Testis (tissue), 2 donors: ENCODE measurements at regions not wholly inside any gene's neighbourhood (a gene's known extent, or its start where the extent isn't known, plus 50 kb on each side); places are given as distances from the start of the nearest gene placed in this dataset.

ENCODE experiments used
- DNase-seq: peaks from one replicate; pipeline ENCODE4 v3.0.0-alpha.2; 2019
- H3K27ac ChIP-seq, 2 donors: fragments of 200-600 bp; sonication (generic); one replicate each; pipeline ENCODE4 v1.5.1; 2019
- H3K27me3 ChIP-seq: fragments of 200-600 bp; sonication (generic); one replicate; pipeline ENCODE4 v1.5.1; 2019
- H3K36me3 ChIP-seq: fragments of 200-600 bp; sonication (generic); one replicate; pipeline ENCODE4 v1.5.1; 2017; ENCODE audit warnings: low read depth; ENCODE audit errors: missing control alignments
- H3K4me1 ChIP-seq: fragments of 200-600 bp; sonication (generic); one replicate; pipeline ENCODE4 v1.5.1; 2019
- H3K4me3 ChIP-seq, 2 donors: fragments of 200-600 bp; sonication (generic); one replicate each; pipeline ENCODE4 v1.5.1; 2017 to 2019
- H3K9me3 ChIP-seq: fragments of 200-600 bp; sonication (generic); one replicate; pipeline ENCODE4 v1.5.1; 2017
- POLR2A ChIP-seq: fragments of 450-650 bp; IDR thresholded peaks from one replicate; pipeline ENCODE4 v1.6.1; 2017; ENCODE audit warnings: antibody characterized with exemption, mild to moderate bottlenecking, moderate library complexity
- WGBS, 2 donors: methylation state at CpG; one replicate each; pipeline ENCODE4 v1.1.5; 2018; 5-methylcytosine and 5-hydroxymethylcytosine counted together
- intact Hi-C: fragments of 100-400 bp; cut with DNase I; formaldehyde crosslinking; loops from one replicate; pipeline ENCODE4 v1.15.1; 2023; ENCODE audit warnings: low total_unique reads
- TF ChIP-seq, protein P1 (sequence below), 3 experiments: fragments of 450-650 bp in 2 of 3; fragments of 200-600 bp in 1 of 3; sonication (generic) in 1 of 3; IDR thresholded peaks; one replicate each; pipeline ENCODE4 v1.5.1; 2016 to 2019; ENCODE audit warnings: antibody characterized with exemption in 3 of 3, mild to moderate bottlenecking in 2 of 3, moderate library complexity in 1 of 3

DNA sequence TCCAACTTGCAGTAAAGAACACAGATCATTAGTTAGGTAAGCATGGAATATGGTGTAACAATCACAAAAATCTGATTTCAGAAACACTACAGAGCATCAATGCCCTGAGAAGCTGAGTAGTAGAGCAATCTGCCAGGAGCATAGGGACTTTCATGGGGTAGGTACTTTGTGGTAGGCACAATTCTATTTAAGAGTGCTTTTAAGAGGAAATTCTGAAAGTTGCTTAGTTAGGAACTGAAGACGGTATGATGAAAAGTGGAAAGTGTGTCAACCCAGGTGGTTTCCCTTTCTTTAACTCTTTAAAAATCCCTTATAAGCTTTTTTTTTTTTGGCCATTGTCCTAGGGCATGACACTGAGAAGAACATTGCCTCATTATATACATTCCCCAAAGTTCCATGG, 535.7 kb upstream of the FBXO33 start:
- no peaks in the 10 kb centered on the region for H3K9me3 ChIP-seq
- H3K27ac ChIP-seq = no peak overlapping the region
- H3K4me3 ChIP-seq = no peak overlapping the region
- no peak for DNase-seq
- WGBS, 2 donors = 80 to 94% methylated on average over 1 of the region's 1 CpG
- intact Hi-C loops = no loop called here
- H3K4me1 ChIP-seq = no peaks in the 10 kb centered on the region
- TF ChIP-seq, protein P1, sequence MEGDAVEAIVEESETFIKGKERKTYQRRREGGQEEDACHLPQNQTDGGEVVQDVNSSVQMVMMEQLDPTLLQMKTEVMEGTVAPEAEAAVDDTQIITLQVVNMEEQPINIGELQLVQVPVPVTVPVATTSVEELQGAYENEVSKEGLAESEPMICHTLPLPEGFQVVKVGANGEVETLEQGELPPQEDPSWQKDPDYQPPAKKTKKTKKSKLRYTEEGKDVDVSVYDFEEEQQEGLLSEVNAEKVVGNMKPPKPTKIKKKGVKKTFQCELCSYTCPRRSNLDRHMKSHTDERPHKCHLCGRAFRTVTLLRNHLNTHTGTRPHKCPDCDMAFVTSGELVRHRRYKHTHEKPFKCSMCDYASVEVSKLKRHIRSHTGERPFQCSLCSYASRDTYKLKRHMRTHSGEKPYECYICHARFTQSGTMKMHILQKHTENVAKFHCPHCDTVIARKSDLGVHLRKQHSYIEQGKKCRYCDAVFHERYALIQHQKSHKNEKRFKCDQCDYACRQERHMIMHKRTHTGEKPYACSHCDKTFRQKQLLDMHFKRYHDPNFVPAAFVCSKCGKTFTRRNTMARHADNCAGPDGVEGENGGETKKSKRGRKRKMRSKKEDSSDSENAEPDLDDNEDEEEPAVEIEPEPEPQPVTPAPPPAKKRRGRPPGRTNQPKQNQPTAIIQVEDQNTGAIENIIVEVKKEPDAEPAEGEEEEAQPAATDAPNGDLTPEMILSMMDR (IDR thresholded peaks at IDR 0.05) = no peak
- TF ChIP-seq POLR2A = no peak
- no peaks in the 10 kb centered on the region for H3K36me3 ChIP-seq
- no peaks in the 10 kb centered on the region for H3K27me3 ChIP-seq

DNA sequence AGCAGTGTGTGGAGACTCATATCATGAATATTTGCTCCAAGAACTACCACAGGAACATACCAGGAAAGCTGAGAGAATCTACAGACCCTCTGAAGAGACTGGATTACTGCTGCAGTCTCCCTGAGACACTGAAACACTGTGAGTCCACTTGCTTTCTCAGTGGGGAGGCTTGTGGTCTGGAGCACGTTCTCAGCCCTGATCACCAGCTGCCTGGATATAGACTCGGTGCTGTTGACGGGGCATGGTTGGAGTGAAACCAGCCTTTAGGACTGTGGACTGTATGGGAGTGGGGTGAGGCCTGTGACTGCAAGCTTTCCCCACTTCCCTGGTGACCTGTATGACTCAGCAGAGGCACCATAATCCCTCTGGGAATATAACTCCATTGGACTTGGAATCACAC, 525.8 kb upstream of the FBXO33 start:
- DNase-seq = no peak
- no peaks in the 10 kb centered on the region for H3K9me3 ChIP-seq

DNA sequence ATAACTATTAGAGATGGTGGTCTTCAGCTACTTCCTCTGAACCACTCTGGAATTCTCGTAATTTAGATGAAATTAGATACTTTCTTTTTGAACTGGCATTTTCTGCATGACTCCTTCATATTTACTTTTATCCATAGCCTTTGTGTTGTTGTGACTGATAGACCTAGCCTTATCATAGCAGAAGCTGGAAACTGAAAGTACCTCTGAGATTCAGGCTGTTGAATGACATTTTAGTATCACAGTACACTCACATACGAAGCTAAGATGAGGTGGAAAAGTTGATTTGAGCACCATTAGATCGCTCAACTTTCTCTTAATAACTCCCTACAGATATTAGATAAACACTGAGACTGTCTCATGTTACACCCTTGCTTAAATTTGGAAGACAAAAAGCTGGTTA, 525.1 kb upstream of the FBXO33 start:
- DNase-seq = no peak
- whole genome bisulfite sequencing, 2 donors = 64 to 76% methylated on average over 3 of the region's 3 CpGs
- intact Hi-C loops = no loop called here
- no peak for TF ChIP-seq POLR2A
- TF ChIP-seq, protein P1 (IDR thresholded peaks at IDR 0.05) = no peak
- Histone ChIP-seq H3K36me3 (no peaks in the 10 kb centered on the region), H3K9me3 (no peaks in the 10 kb centered on the region), H3K4me1 (no peaks in the 10 kb centered on the region), H3K27me3 (no peaks in the 10 kb centered on the region), H3K27ac (no peak overlapping the region), H3K4me3 (no peak overlapping the region)

More for the DNA sequence above, 525.8 kb upstream of the FBXO33 start:
- no peaks in the 10 kb centered on the region for H3K27me3 ChIP-seq
- TF ChIP-seq, protein P1 (IDR thresholded peaks at IDR 0.05) = no peak
- no peak for TF ChIP-seq POLR2A
- WGBS, 2 donors = 81 to 89% methylated on average over 3 of the region's 3 CpGs
- intact Hi-C loops = no loop called here
- no peaks in the 10 kb centered on the region for H3K4me1 ChIP-seq
- no peak overlapping the region for H3K27ac ChIP-seq
- no peaks in the 10 kb centered on the region for H3K36me3 ChIP-seq
- H3K4me3 ChIP-seq = no peak overlapping the region

DNA sequence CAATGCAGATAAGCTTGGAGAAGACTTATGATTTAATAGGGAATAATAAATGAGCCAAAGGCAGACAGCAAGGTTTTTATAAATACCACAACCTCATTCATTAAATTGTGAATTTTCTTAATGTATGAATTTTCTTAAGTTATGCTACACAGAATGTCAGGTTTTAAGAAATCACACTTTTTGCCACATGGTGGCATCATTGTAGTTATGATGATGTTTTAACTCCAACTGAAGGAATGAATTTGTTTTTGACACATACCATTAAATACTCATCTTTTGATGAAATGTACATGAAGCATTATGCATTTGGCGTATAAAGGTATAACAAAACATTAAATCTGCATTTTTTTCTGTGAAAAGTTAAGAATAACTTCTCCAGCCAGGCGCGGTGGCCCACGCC, 524.1 kb upstream of the FBXO33 start:
- WGBS, 2 donors = 89 to 95% methylated on average over 4 of the region's 4 CpGs
- no peaks in the 10 kb centered on the region for H3K27me3 ChIP-seq
- intact Hi-C loops = no loop called here
- H3K36me3 ChIP-seq = no peaks in the 10 kb centered on the region
- H3K4me1 ChIP-seq = no peaks in the 10 kb centered on the region
- no peak for DNase-seq
- H3K27ac ChIP-seq = no peak overlapping the region
- H3K9me3 ChIP-seq = no peaks in the 10 kb centered on the region
- TF ChIP-seq POLR2A = no peak
- TF ChIP-seq, protein P1 (IDR thresholded peaks at IDR 0.05) = no peak
- H3K4me3 ChIP-seq = no peak overlapping the region

DNA sequence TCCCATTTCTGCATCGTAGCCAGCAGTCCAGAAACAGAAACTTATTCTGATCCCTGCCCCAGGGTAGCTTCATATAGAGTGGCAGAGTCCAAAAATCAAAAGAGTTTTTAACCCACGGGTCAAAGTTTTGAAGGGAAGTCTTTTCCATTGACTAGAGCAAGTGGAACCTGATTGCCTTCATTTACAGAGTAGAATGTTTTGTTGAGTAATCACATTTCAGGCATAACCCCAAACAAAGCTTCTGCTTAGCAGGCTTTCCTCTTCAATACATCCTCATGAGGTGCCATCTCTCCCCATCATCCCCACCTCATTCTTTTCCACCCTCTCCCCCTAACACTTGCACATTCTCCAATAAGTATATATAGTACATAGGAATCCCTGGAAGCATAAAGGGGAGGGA, 516.0 kb upstream of the FBXO33 start:
- intact Hi-C loops = no loop called here
- WGBS, 2 donors = 89 to 94% methylated on average over 2 of the region's 2 CpGs

More for the DNA sequence above, 516.0 kb upstream of the FBXO33 start:
- no peaks in the 10 kb centered on the region for H3K9me3 ChIP-seq
- TF ChIP-seq POLR2A = no peak
- TF ChIP-seq, protein P1 (IDR thresholded peaks at IDR 0.05) = no peak
- no peaks in the 10 kb centered on the region for H3K4me1 ChIP-seq
- no peak for DNase-seq
- H3K36me3 ChIP-seq = no peaks in the 10 kb centered on the region
- no peak overlapping the region for H3K4me3 ChIP-seq
- no peaks in the 10 kb centered on the region for H3K27me3 ChIP-seq
- H3K27ac ChIP-seq = no peak overlapping the region
